Caco-2 (cell line): ENCODE measurements at regions not wholly inside any gene's neighbourhood (a gene's known extent, or its start where the extent isn't known, plus 50 kb on each side); places are given as distances from the start of the nearest gene placed in this dataset.

Source experiments
- BruUV-seq: library from RNA; stranded (reverse); fragments of 400-500 nt; replicated peaks from 2 replicates; lab custom pipeline; 2021; lab: Mats Ljungman, UMichigan
- CTCF ChIA-PET: fragments of 300-600 bp; sonication (Branson Sonifier 250); formaldehyde crosslinking; loops from one replicate; lab custom pipeline; 2022; ENCODE audit warnings: antibody characterized with exemption; lab: Charles Lee
- POLR2A ChIA-PET: fragments of 300-600 bp; sonication (Branson Sonifier 250); formaldehyde crosslinking; loops from one replicate; lab custom pipeline; 2022; ENCODE audit warnings: antibody characterized with exemption; lab: Charles Lee
- DNase-seq, 2 experiments: peaks; one replicate each; pipeline versions ENCODE4 v3.0.0 to v3.0.0-alpha.2; 2020 to 2022
- H3K27me3 ChIP-seq: replicated peaks from 2 replicates; pipeline ENCODE4 v1.6.0; 2011; ENCODE audit warnings: low read length; ENCODE audit not compliant: control insufficient read depth, insufficient read depth
- H3K36me3 ChIP-seq: 2 replicates; pipeline ENCODE4 v1.5.1; 2011; ENCODE audit warnings: low read length; ENCODE audit not compliant: control insufficient read depth, insufficient read depth
- H3K4me1 ChIP-seq: fragments of 250-450 bp; sonication (Bioruptor Pico); 2 replicates; pipeline ENCODE4 v1.5.1; 2020; ENCODE audit warnings: mild to moderate bottlenecking
- H3K4me3 ChIP-seq: 2 replicates; pipeline ENCODE4 v1.5.1; 2011; ENCODE audit warnings: low read depth, mild to moderate bottlenecking, control low read depth, low read length
- H3K9me3 ChIP-seq: fragments of 250-450 bp; sonication (Bioruptor Pico); 2 replicates; pipeline ENCODE4 v1.5.1; 2020; ENCODE audit warnings: mild to moderate bottlenecking, moderate library complexity
- H3K27ac Mint-ChIP-seq: one replicate; pipeline ENCODE4 v1.8.0; 2022; ENCODE audit warnings: mixed read lengths; ENCODE audit not compliant: unreplicated experiment
- H3K27me3 Mint-ChIP-seq: one replicate; pipeline ENCODE4 v1.8.0; 2022; ENCODE audit warnings: mixed read lengths; ENCODE audit not compliant: insufficient read depth, unreplicated experiment
- H3K36me3 Mint-ChIP-seq: one replicate; pipeline ENCODE4 v1.8.0; 2022; ENCODE audit warnings: mild to moderate bottlenecking, mixed read lengths; ENCODE audit not compliant: insufficient read depth, unreplicated experiment
- H3K4me1 Mint-ChIP-seq: one replicate; pipeline ENCODE4 v1.8.0; 2022; ENCODE audit warnings: low read depth, mixed read lengths; ENCODE audit not compliant: unreplicated experiment
- H3K4me3 Mint-ChIP-seq: one replicate; pipeline ENCODE4 v1.8.0; 2022; ENCODE audit warnings: mild to moderate bottlenecking, moderate library complexity, mixed read lengths; ENCODE audit not compliant: unreplicated experiment
- H3K9me3 Mint-ChIP-seq: one replicate; pipeline ENCODE4 v1.8.0; 2022; ENCODE audit warnings: mixed read lengths; ENCODE audit not compliant: unreplicated experiment
- CTCF ChIP-seq, 2 experiments: fragments of 200-600 bp in 1 of 2; IDR thresholded peaks; 1 replicate in 1 of 2; 2 replicates in 1 of 2; pipeline versions ENCODE4 v1.5.1 to v1.8.0; 2011 to 2022; ENCODE audit warnings: antibody characterized with exemption in 1 of 2, control low read depth in 1 of 2, inconsistent platforms in 1 of 2, low read depth in 1 of 2, low read length in 1 of 2, mild to moderate bottlenecking in 1 of 2, moderate library complexity in 1 of 2; ENCODE audit not compliant: insufficient read depth in 1 of 2, severe bottlenecking in 1 of 2, unreplicated experiment in 1 of 2
- intact Hi-C: fragments of 100-400 bp; cut with micrococcal nuclease; formaldehyde crosslinking; loops from one replicate; pipeline ENCODE4 v1.10.0; 2022; ENCODE audit not compliant: unreplicated experiment

GRCh38 chr1:189987509-189987908 lies 490.2 kb downstream of the BRINP3 start:
- no peaks in the 10 kb centered on the region for H3K27me3 Mint-ChIP-seq
- intact Hi-C loops = no loop called here
- Histone ChIP-seq H3K4me3 (no peak overlapping the region), H3K4me1 (0 out of 2 replicates have a peak, but pooled peaks cover 3% of the 10 kb centered on the region), H3K9me3 (no peaks in the 10 kb centered on the region), H3K27me3 (no peaks in the 10 kb centered on the region), H3K36me3 (no peaks in the 10 kb centered on the region)
- DNase-seq = no peak
- no TSS peak for BruUV-seq
- H3K27ac Mint-ChIP-seq = no peak overlapping the region
- POLR2A ChIA-PET = no interaction called here
- H3K4me1 Mint-ChIP-seq = no peaks in the 10 kb centered on the region
- no peaks in the 10 kb centered on the region for H3K36me3 Mint-ChIP-seq
- no peak for TF ChIP-seq CTCF (IDR thresholded peaks at IDR 0.05; ENCODE audit: insufficient read depth in 1 of 2, low read depth in 1 of 2, low read length in 1 of 2, severe bottlenecking in 1 of 2, unreplicated experiment in 1 of 2)
- CTCF ChIA-PET = no interaction called here
- no peak overlapping the region for H3K4me3 Mint-ChIP-seq
- peaks cover 8% of the 10 kb centered on the region for H3K9me3 Mint-ChIP-seq

GRCh38 chr1:189992856-189993255 lies 484.8 kb downstream of the BRINP3 start:
- intact Hi-C loops = no loop called here
- POLR2A ChIA-PET = no interaction called here
- H3K4me1 Mint-ChIP-seq = no peaks in the 10 kb centered on the region

GRCh38 chr1:190000365-190000872 lies 477.2 kb downstream of the BRINP3 start:
- CTCF ChIA-PET = no interaction called here
- Histone ChIP-seq H3K4me3 (no peak overlapping the region), H3K9me3 (no peaks in the 10 kb centered on the region; the same call in 1 of the 2 replicates), H3K4me1 (no peaks in the 10 kb centered on the region), H3K36me3 (no peaks in the 10 kb centered on the region), H3K27me3 (no peaks in the 10 kb centered on the region)
- H3K4me3 Mint-ChIP-seq = no peak overlapping the region
- POLR2A ChIA-PET = no interaction called here
- DNase-seq = no peak
- H3K4me1 Mint-ChIP-seq = peaks cover 7% of the 10 kb centered on the region
- TF ChIP-seq CTCF (IDR thresholded peaks at IDR 0.05; ENCODE audit: insufficient read depth in 1 of 2, low read depth in 1 of 2, low read length in 1 of 2, severe bottlenecking in 1 of 2, unreplicated experiment in 1 of 2) = no peak
- no TSS peak for BruUV-seq
- no peaks in the 10 kb centered on the region for H3K36me3 Mint-ChIP-seq
- no peaks in the 10 kb centered on the region for H3K9me3 Mint-ChIP-seq
- intact Hi-C loops = no loop called here
- H3K27me3 Mint-ChIP-seq = no peaks in the 10 kb centered on the region
- H3K27ac Mint-ChIP-seq = no peak overlapping the region

More at GRCh38 chr1:189992856-189993255, 484.8 kb downstream of the BRINP3 start:
- no peak for TF ChIP-seq CTCF (IDR thresholded peaks at IDR 0.05; ENCODE audit: insufficient read depth in 1 of 2, low read depth in 1 of 2, low read length in 1 of 2, severe bottlenecking in 1 of 2, unreplicated experiment in 1 of 2)
- no peaks in the 10 kb centered on the region for H3K27me3 Mint-ChIP-seq
- H3K36me3 Mint-ChIP-seq = no peaks in the 10 kb centered on the region
- no peak overlapping the region for H3K4me3 Mint-ChIP-seq
- CTCF ChIA-PET = no interaction called here
- Histone ChIP-seq H3K36me3 (no peaks in the 10 kb centered on the region), H3K4me3 (no peak overlapping the region), H3K9me3 (no peaks in the 10 kb centered on the region; the same call in 1 of the 2 replicates), H3K4me1 (no peaks in the 10 kb centered on the region), H3K27me3 (no peaks in the 10 kb centered on the region)
- no TSS peak for BruUV-seq
- no peak for DNase-seq
- no peak overlapping the region for H3K27ac Mint-ChIP-seq
- peaks cover 21% of the 10 kb centered on the region for H3K9me3 Mint-ChIP-seq
